GM21367 (cell line): ENCODE measurements at regions not wholly inside any gene's neighbourhood (a gene's known extent, or its start where the extent isn't known, plus 50 kb on each side); places are given as distances from the start of the nearest gene placed in this dataset.

Experiments used
- ATAC-seq: cut with Tn5 transposase; IDR thresholded peaks from one replicate; pipeline ENCODE4 v1.9.1; 2021; ENCODE audit not compliant: unreplicated experiment

DNA sequence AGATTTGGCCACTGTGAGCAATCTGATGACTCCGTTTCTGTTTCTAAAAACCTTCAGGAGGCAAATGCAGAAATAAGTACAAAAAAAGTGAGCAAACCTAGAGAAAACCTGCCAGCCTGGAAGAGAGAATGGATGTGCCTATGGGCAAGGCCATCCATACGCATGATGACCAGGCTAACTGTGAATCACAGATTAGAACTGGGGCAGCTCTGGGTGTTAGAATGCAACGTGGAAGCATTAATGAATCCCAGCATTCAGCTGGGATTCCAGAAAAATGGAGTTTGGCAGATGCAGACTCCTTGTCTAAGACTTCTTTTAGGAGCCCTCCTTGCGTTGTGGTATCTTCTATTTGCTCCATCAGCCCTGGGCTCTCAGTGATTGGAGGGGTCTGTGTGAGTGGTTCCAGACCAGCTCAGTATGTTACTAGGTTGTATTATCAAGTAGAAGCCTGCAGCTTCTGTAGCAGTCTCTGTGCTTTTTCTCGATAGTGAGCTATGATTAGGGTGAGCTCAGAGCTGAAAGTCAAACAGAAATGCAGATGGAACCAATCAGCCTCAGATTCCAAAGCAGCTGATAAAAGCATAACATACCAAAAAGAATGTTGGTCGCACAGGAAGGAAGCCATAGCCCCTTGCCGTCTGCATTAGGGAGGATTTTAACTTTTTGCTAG lies 154.0 kb downstream of the PSMG1 start:
- no peak for ATAC-seq

DNA sequence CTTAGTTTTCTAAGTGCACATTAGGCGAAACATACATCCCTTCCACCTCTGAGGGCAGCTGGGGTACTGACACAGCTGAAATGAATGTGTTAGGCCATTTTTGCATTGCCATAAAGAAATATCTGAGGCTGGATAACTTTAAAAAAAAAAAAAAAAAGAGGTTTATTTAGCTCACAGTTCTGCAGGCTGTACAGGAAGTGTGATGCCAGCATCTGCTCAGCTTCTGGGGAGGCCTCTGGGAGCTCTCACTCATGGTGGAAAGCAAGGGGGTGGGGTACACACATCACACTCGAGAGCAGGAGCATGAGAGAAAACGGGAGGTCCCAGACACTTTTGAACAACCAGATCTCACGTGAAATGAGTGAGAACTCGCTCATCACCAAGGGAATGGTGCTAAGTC lies 158.1 kb downstream of the PSMG1 start:
- ATAC-seq, result no peak

DNA sequence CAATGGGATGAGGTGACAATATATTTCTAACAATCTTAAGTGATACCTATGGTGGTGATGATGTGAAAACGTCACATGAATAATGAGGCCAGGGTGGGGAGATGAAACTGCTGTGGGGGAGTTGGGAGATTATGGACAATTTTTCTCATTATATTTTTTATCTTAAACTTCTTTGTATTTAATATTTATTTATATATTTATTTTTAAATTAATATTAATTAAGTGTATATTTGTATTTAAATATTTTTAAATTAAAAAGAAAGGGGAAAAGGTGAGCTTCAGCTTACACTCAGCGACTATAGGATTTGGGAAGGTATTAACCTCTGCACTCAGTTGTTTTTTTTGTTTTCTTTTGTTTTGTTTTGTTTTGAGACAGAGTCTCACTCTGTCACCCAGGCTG lies 158.7 kb downstream of the PSMG1 start:
- no peak for ATAC-seq

DNA sequence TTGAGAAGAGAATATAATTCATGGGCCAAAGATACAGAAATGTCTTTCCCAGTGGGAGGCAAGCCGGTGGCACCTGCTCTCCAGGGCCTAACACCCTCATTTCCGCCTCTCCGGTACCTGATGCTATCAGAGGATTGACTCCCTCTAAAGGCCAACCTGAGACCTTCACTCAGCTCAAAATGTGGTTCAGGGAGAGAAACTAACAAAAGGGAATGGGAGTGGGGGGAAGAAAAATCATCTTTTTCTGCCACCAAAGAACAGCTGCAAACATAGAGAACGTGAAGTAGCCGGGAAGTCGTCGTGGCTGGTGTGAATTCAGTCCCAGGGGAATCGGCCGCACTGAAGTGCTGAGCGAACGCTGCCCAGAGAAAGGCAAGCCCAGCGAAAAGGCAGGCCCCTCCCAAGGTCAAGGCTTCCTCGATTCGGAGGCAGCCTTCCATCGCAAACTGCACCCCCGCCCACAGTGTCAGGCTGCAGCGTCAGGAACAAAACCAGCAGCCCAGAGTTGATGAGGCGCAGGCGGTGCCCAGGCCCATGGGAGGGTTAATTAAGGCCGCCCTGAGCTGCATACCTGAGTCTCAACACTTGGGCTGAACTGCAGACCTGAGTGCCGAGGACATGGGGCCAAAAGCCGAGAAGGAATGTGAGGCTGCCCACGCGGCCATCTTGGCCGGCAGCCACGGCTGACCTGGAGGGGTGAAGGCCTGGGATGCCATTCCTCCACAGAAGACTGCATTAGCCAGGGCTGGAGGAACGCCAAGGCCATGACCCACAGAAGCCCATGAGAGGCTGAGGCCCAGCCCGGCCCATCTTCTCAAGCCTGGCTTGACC lies 160.2 kb downstream of the PSMG1 start:
- no peak for ATAC-seq

DNA sequence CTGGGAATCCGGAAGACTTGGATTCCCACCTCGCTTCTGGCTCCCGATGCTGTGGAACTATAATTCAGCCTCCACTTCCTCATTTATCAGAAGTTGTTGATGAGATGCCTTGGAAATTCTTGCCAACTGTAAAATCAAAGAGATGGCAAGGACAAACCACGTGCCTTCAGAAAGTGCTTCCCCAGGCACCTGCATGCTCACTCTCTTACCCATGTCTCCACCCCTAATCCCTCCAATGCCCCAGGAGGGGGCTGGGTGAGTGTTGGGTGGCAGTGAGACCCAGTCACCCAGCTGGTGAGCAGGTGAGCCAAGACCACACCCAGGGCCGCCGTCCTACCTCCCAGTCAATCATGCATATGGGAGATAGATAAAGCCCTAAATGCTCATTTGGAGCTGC lies 160.8 kb downstream of the PSMG1 start:
- no peak for ATAC-seq

DNA sequence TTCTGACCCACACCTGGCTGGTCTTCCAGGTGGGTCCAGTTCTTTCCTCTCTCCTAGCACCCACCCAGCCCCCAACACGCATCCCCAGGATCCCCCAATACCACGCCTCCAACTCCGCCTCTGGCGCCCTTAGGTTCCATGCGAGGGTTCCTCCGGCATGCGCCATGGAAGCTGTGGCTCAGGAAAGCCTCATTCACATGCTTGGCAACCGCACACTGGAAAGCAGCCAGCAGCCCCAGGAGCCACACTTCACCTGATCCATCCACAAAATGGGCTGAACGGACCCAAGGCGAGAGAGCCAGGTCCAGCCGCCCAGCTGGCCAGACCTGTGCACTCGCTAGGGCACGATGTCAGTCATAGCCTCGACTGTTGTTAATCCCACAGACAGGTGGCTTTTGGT lies 161.2 kb downstream of the PSMG1 start:
- ATAC-seq, result no peak

DNA sequence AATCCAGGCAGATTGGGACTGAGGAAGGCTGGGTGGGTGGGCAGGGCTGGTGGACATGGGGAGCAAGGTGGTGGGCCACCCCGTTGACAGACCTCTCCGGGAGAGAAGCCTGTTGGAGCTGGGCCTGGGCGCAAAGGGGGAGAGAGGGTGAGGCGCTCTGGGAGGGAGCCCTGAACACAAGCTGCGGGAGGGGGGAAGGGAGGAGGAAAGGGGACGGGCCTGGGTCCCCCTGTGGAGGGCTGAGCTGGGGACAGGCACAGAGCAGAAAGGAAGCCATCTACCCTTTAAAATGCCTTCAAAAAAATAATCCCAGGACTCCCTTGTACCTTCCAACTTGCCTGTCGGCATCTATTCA lies 161.8 kb downstream of the PSMG1 start:
- ATAC-seq, result no peak

DNA sequence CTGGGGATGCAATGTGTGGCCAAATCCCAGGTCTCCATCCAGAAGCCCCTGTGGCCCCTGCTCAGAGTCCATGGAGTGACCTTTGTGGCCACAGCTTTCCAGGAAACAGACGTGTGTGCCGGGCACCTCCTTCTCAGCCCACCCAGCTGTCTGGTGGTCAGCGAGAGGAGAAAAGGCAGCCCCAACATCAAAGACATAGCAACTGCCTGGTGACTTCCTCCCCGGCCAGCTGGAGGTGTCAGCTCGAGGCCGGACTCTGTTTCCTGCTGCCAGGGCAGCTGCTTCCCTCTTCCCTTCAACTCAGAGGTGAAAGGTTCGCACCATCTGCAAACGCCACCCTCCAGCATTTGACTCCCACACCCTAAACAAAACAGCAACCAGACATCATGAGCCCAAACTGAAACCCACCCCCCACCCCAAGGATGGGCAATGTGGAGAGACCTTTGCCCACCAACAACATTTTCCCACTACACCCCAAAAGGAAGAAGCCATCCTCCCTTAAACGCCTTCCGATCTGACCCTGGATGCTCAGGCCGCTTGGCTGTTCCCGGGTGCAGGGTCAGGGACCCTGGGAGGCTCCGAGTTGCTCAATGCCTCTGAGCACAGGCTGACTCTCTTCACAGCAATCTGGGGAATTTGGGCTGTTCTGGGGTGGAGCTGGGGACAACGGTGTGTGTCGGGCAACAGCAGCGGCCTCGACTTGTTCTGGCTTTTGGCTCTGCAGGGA lies 162.3 kb downstream of the PSMG1 start:
- no peak for ATAC-seq

DNA sequence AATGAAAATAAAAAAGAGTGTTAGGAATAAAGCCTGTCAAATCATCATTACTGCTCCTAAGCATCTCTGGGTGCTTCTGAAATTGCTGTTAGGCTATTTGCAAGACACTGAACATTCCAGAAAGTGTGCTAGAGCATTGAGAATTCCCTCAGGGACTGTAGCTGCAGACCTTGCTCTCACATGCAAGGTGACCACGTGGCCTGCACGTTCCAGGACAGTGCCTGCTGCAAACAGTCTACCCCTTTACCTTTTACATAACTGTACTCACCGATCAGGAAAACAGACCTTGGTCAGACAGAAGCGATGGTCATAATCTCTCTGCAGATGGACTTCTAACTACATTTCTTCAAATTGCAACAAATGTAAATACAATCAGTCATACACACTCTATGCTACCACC lies 164.5 kb downstream of the PSMG1 start:
- ATAC-seq, result no peak

DNA sequence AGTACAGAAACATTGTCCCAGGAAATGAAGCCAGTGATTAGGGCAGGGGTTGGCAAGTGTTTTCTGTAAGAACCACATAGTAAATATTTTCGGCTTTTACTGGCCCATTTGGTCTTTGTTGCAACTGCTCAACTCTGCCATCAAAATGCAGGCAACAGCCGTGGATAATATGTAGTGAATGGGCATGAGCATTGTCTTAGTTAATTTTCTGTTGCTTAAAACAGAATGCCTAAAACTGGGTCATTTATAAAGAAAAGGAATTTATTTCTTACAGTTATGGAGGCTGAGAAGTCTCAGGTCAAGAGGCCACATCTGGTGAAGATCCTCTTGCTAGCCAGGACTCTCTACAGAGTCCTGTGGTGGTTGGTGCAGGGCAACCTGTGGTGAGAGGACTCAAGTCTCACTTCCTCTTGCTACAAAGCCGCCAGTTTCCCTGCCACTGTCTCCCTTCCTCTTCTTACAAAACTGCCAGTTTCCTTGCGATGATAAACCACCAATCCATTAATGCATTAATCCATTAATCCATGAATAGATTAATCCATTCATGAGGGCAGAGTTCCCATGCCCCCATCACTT lies 166.4 kb downstream of the PSMG1 start:
- peak; percentile 99 for ATAC-seq

DNA sequence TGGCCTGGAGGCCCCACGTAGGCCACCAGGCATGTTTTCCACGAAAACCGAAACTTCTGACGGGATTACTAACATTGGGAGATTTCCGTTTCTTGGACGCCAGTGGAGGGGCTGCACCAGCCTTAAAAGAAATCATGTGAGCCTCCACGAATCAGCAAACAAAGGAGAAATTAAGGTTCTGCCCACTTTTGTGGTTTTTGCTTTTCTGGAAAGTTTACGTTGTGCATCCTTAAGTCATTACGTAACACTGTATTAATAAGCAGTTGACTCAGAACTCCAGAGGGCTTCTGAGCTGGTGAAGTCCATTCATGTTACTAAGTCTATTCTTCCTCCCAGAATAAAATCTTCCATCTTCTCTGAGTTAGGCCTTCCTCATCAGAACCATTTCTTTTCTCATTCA lies 168.5 kb downstream of the PSMG1 start:
- no peak for ATAC-seq

DNA sequence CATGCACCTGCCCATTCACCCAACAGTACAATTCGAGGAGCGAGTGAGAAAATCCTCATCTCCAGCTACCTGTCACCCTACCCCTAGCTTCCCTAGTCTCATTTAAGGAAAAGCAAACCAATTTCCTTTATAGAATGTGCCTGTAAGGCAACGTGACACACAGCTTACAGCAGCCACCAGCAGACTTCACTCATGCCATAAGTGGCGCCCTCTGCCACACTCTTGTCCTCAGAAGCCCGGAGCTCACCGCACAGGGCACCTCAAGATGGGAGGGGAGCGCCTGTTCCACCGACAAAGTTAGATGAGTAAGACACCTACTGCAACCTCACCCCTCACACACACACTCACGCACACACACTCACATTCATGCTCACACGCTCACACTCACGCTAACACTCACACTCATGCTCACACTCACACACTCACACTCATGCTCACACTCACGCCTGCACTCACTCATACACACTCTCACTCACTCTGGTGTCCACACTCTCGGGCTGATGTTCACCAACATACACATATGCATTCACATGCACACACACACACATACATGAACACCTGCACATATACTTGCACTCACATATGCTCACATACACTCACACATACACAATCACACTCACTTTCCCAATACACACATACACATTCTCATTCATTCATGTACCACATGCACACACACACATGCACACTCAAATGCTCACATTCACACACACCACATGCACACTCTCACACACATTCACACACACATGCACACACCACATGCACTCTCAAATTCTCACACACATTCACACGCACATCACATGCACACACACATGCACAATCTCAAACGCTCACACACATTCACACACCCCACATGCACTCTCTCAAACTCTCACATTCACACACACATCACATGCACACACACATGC lies 170.7 kb downstream of the PSMG1 start:
- no peak for ATAC-seq

DNA sequence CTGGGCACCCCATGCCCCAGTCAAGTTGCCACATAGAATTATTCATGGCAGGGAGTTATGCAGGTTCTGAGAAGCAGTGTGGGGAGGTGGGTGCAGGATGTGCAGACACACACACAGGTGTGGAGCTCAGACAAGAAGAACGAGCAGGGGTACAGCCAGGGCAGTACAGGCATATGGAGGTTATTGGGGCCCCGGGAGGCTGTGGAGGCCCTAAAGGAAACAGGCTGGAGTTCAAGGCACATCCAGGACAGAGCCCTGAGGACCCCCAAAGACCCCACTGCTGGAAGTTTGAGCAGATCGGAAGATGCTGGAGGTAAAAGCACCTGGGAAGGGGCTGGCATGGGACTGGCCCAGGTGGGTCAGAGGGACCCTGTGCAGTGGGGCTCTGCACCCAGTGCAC lies 171.3 kb downstream of the PSMG1 start:
- no peak for ATAC-seq

DNA sequence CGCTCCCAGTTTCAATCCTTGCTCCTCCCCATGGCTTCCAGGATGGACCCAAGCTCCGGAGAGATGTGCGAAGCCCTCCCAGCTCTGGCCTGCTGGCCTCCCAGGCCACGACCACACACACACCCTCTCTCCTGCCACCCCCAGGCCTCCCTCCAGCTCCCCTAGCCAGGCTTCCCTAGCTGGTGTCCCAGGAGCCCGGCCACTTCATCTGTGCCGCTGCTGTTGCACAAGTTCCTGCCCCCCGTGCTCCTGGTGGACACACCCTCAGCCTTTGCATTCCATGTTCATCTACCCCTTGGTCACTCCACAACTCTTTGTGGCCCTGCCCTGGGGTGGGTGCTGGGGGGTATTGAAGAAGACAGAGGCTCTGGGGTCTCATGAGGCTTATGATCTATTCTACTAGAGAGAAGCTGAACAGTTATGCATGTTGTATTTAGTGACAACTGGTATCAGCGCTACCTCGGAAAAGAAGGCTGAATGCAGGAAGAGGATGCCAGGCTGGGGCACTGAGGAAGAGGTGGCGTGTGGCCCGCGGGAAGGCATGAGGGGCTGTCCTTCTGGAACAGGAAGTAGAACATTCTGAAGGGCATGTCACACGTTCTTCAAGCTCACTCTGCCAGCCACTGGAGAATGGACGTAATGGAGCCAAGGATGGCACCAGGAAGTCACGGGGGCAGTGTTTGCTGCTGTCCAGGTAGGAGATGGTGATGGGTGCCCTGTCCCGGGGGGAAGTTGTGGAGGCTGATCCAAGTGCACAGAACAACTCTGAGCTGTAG lies 172.4 kb downstream of the PSMG1 start:
- ATAC-seq, result no peak

DNA sequence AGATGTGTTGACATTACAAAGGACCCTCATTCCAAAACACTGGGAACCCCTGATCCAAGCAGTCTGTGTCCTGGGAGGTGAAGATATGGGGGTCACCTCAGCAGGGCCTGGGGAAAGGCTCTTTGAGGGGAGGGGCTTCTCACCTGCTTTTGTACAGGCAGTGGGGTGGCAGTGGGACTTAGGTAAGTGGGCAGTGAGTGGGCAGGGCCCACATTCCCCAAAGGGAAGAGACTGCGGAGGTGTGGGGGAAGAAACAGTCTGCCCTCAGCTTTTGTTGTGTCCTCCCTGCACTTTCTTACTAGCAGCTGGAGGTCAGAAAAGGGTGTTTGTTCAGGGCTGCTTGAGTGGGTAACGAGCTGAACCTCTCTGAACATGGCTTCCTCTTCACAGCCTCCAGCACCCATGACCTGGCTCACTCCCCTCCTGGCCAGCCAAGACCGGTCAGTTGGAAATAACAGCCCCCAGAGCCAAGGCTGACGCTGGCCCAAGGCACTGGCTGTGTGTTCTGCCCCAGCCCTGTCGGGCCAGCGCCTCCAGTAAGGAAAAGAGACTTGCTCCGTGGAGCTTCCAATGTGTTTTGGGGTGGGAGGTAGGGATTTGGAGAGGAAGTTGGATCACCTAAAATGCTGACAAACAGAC lies 173.5 kb downstream of the PSMG1 start:
- no peak for ATAC-seq

DNA sequence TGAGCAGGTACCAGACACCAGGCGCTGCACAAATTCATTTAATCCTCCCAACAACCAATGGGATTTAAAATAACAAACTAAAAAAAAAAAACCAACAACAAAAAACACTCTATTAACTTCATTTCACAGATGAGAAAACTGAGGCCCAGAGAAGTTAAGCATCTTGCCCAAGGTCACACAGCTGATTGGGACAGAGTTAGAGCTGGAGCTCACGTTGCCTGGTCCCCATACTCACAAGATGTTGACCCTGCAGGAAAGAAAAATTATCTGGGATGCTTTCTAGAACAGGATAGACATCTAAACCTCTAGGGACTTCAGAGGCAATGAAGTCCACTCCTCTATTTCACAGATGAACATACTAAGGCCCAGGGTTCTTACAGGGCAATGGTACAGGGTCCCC lies 175.3 kb downstream of the PSMG1 start:
- no peak for ATAC-seq

DNA sequence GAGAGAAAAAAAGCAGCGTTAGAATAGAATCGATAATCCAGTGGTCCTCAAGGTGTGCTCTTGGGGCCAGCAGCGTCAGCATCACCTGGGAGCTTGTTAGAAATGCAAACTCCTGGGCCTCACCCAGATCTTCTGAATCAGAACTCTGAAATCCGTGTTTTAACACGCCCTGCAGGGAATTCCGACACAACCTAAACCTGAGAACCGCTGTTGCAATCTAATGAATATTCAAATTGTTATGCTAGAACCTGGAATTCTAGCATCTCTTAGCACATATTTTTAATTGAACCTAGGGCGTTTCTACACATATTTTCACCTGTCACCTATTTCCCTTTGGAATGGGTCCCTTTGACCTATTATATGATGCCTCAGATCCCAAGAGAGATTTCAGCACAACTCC lies 175.7 kb downstream of the PSMG1 start:
- ATAC-seq, result no peak

DNA sequence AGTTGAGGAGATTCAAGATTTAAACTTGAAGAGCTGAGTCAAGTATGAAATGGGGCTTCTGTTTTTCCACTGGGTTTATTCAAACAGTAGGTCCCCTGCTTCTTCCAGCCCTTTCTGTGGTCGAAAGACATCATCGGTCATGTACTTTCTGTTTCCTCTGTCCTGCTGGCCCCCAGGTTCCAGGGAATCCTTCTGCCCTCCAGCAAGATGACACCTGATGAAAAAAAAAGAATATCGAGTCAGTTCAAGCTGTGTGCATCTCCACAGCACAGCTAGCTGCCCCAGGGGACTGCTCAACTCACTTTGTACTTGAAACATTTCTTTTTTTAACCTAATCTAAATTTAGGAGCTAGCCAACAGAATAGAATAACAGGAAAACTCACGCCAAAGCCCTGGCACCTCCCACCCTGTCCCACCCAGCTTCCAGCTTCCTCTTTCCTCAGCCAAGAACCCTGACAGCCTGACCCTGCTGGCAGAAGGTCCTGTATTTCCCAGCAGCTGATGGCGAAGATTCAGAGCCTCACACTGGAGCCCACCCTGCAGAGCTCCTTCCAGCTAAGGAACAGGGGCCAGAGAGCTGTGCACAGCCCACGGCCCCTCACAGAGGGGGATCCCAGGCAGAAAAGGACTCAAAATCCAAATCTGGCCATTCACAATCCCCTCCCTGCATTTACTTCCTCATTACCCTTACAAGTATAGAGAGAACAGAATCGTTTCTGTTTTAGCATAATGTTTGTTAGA lies 176.5 kb downstream of the PSMG1 start:
- ATAC-seq, result no peak

DNA sequence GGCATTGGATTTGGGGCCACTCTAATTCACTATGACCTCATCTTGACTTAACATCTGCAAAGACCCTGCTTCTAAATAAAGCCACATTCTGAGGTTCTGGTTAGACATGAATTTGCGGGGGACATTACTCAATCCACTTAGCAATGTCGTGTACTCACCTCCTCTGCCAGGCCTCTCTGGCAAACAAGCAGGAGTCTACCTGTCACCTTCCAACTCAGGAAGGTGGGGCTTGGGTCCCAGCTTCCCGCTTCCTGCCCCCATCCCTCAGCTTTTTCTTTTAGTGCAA lies 177.8 kb downstream of the PSMG1 start:
- no peak for ATAC-seq
